Skeletal muscle tissue (tissue), 3 donors: ENCODE measurements at regions not wholly inside any gene's neighbourhood (a gene's known extent, or its start where the extent isn't known, plus 50 kb on each side); places are given as distances from the start of the nearest gene placed in this dataset.

Source experiments
- H3K27ac ChIP-seq: one replicate; pipeline ENCODE4 v1.7.0; 2013; ENCODE audit warnings: mild to moderate bottlenecking, low read depth, low read length, inconsistent platforms
- H3K27me3 ChIP-seq, 3 donors: one replicate each; pipeline ENCODE4 v1.7.0; 2013; ENCODE audit warnings: low read length in 3 of 3; ENCODE audit not compliant: control insufficient read depth in 3 of 3, insufficient read depth in 3 of 3
- H3K36me3 ChIP-seq, 3 donors: one replicate each; pipeline ENCODE4 v1.7.0; 2013; ENCODE audit warnings: low read length in 3 of 3; ENCODE audit not compliant: control insufficient read depth in 3 of 3, insufficient read depth in 3 of 3
- H3K4me1 ChIP-seq, 3 donors: one replicate each; pipeline ENCODE4 v1.7.0; 2013; ENCODE audit warnings: low read length in 3 of 3, mild to moderate bottlenecking in 3 of 3; ENCODE audit not compliant: control insufficient read depth in 3 of 3, insufficient read depth in 3 of 3
- H3K4me3 ChIP-seq, 3 donors: one replicate each; pipeline ENCODE4 v1.7.0; 2013; ENCODE audit warnings: low read length in 3 of 3
- H3K9ac ChIP-seq, 3 donors: one replicate each; pipeline ENCODE4 v1.7.0; 2013; ENCODE audit warnings: low read length in 3 of 3, mild to moderate bottlenecking in 3 of 3, moderate library complexity in 2 of 3, low read depth in 1 of 3
- H3K9me3 ChIP-seq, 3 donors: one replicate each; pipeline ENCODE4 v1.7.0; 2013; ENCODE audit warnings: low read length in 3 of 3; ENCODE audit not compliant: control insufficient read depth in 3 of 3
- donor health status: Osteomylitis.

DNA sequence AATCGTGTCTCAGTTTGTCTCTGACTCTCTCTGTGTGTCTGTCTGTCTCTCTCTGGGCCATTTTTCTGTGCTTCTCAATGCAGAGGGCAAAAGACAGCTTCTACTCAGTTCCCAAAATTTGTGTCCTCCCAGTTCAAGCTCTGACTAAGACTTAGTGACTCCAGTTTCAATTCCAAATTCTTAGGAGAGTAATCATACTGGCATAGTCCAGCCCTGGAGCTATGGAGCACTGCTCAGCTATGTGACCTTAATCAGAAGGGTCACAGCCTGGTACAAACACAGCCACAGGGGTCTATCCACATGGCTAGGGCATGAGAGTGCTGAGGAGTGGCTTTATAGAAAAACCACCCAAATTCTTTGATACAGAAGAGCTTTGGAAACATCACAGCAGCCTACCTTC, 91.9 kb downstream of the FOXF2 start:
- peaks cover 0 to 4% (median 3%) of the 10 kb centered on the region in 3 donors for H3K27me3 ChIP-seq

DNA sequence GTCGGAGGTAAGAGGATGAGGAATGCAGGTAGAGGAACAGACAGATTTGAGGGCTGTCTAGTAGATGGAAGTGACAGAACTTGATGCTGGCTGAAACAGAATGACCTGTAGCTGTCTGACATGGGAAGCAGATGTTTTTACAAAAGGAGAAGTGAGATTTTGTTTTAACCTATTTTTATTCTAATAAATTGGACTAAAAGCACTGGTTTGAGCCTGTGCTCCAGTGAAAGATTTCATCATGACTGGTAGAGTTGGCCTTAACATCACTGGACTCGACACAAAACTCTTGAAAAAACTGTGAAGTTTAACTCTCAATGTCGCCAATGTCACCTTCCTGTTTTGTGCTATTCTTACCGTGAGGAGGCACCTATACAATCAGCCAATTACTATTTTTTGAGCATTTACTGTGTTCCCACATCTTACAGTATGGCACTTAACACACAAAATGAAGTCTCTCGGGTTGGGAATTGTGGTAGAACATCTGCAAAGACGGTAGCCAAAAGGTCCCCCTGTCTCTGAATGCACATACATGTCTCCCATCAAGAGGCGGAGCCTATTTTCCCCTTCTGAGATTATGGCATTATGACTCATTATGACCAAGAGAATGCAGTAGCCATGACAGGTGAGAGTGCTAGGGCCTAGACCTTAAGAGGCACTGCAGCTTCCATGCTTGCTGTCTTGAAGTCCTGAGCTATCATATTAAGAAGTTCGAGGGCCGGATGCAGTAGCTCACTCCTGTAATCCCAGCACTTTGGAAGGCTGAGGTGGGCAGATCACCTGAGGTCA, 93.2 kb downstream of the FOXF2 start:
- H3K27ac ChIP-seq, result no peak overlapping the region
- H3K36me3 ChIP-seq, result no peaks in the 10 kb centered on the region
- H3K9me3 ChIP-seq, result no peaks in the 10 kb centered on the region
- no peak overlapping the region for H3K4me3 ChIP-seq
- H3K27me3 ChIP-seq, result peaks cover 0 to 4% (median 3%) of the 10 kb centered on the region in 3 donors
- H3K9ac ChIP-seq, result no peak overlapping the region
- H3K4me1 ChIP-seq, result no peaks in the 10 kb centered on the region

More for the DNA sequence above, 91.9 kb downstream of the FOXF2 start:
- Histone ChIP-seq H3K9me3 (no peaks in the 10 kb centered on the region), H3K9ac (no peak overlapping the region), H3K27ac (no peak overlapping the region), H3K36me3 (no peaks in the 10 kb centered on the region), H3K4me1 (no peaks in the 10 kb centered on the region), H3K4me3 (no peak overlapping the region)

DNA sequence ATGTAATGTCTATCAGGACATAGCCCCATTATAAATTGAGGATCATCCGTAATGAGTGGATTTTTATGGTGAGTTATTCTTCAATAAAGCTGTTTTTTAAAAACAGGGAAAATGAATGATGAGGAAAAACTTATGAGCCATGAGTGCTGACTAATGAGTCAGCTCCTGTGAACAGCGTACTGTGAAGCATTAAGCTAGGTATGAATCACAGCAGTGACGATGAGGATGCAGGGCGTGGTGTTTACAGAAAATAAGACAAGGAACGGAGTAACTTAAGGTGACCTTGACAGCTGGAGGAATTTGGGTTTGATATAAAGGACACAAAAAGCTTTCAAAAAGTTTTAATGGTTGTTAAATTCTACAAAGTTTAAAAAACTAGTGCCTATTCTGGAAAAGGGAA, 96.3 kb downstream of the FOXF2 start:
- no peaks in the 10 kb centered on the region for H3K4me1 ChIP-seq
- H3K9ac ChIP-seq, result no peak overlapping the region
- H3K9me3 ChIP-seq, result no peaks in the 10 kb centered on the region
- no peak overlapping the region for H3K4me3 ChIP-seq
- H3K36me3 ChIP-seq, result no peaks in the 10 kb centered on the region
- no peak overlapping the region for H3K27ac ChIP-seq
- peaks cover 0 to 4% (median 3%) of the 10 kb centered on the region in 3 donors for H3K27me3 ChIP-seq

DNA sequence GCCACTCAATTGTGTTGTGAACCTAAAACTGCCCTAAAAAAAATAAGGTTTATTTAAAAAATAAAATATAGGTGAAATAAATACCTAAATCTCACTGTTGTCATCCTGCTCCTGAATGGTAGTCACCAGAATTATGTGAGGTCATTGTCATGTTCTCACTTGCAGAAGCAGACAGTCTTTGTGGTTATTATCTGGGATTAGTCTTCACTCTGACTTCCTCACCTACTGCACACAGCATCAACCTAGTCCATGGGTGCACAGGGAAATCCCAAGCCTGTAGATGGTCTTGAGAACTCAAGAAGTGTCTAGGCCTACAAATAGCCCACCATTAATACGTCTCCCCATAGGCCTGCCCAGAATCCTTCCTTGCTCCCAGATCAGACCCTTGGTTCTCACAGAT, 97.0 kb downstream of the FOXF2 start:
- no peak overlapping the region for H3K4me3 ChIP-seq
- no peaks in the 10 kb centered on the region for H3K9me3 ChIP-seq
- H3K9ac ChIP-seq, result no peak overlapping the region
- H3K4me1 ChIP-seq, result no peaks in the 10 kb centered on the region
- peaks cover 0 to 3% (median 3%) of the 10 kb centered on the region in 3 donors for H3K27me3 ChIP-seq
- no peak overlapping the region for H3K27ac ChIP-seq
- H3K36me3 ChIP-seq, result no peaks in the 10 kb centered on the region

DNA sequence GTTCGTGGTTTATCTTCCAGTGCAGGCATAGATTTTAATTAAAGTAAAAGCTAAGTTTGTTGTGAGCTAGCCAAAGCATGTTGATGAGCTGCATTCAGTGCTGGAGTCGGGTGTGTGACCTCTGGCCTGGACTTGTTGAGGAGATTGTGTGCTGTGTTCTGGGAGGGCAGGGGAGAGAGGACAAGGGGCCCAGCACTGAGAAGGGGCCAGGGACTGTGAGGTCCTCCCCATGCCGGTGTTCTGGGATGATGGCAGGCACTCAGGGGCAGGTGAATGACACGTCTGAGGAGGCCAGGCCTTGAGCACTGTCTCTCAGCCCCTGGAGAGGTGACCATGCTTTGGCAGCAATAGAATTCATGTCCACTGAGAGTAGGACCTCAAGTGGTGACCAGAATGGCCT, 97.9 kb downstream of the FOXF2 start:
- Histone ChIP-seq H3K4me3 (no peak overlapping the region), H3K36me3 (no peaks in the 10 kb centered on the region), H3K27me3 (no peaks in the 10 kb centered on the region), H3K27ac (no peak overlapping the region), H3K4me1 (no peaks in the 10 kb centered on the region), H3K9ac (no peak overlapping the region), H3K9me3 (no peaks in the 10 kb centered on the region)

DNA sequence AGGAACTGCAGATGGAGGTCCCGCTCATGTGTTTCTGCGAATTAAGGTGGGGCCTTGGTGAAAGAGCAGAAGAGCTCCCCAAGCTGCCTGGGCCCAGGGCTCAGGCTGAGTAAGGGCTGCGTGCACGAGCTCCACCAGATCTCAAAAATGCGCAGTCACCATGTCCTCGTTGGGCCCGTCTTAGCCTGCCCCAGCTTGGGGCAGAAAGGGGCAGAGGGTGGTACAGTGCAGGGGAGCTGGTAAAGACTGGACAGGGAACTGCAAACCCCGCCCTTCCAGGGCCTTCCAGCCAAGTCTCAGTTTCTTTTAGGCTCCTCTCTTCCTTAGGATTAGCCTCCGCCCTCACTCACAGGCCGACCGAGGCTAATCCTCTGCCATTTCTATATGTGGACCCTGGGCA, 101.6 kb downstream of the FOXF2 start:
- Histone ChIP-seq H3K4me1 (no peaks in the 10 kb centered on the region), H3K9ac (no peak overlapping the region), H3K9me3 (no peaks in the 10 kb centered on the region), H3K27ac (no peak overlapping the region), H3K27me3 (no peaks in the 10 kb centered on the region), H3K36me3 (no peaks in the 10 kb centered on the region), H3K4me3 (no peak overlapping the region)

DNA sequence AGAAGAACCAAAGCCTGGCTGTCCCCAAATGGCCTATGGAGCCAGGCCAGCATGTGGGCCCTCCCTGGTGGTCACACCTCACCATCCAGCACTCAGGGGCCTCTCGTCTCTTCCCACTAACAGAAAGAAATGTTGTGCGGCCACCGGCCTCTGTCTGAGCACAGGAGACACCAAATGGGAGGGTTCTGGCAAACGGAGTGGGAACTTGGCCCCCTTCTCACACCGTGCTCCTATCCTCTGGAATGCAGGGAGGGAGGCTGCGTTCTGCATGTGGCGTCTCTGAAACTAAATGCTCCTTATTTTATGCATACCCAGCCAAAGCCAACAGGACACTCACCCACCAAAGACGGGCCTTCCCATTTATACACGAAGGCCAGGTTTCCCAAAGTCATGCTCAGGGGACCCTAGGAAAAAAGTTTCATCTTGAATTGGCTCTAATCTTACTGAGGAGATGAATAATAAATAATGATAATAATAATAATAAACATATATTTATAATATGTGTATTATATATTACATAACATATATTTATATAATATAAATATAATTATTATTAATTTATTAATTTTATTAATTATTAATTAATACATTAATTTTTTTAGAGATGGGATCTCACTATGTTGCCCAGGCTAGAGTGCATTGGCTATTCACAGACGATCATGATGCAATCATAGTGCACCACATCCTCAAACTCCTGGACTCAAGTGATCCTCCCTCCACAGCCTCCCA, 102.4 kb downstream of the FOXF2 start:
- Histone ChIP-seq H3K9me3 (no peaks in the 10 kb centered on the region), H3K27ac (no peak overlapping the region), H3K4me3 (no peak overlapping the region), H3K36me3 (no peaks in the 10 kb centered on the region), H3K4me1 (no peaks in the 10 kb centered on the region), H3K9ac (no peak overlapping the region), H3K27me3 (no peaks in the 10 kb centered on the region)

DNA sequence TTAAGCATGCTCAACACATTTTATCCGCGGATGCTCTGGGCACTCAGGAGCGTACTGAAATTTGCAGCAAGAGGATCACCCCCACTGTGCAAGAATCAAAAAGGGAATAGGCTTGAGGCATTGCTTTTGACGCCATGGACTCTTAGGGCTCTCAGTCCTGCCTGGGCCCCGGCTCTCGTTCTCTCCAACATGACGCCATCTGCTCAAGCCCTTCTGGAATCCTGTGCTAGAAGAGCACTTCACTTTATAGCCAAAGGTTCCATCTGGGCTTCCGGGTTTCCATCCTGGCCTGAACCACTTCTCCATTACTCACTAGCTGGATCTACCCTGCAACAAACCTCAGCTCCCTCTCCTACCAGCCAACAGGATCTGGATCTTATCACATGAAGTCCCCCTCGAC, 105.3 kb downstream of the FOXF2 start:
- Histone ChIP-seq H3K9me3 (no peaks in the 10 kb centered on the region), H3K27ac (no peak overlapping the region), H3K36me3 (no peaks in the 10 kb centered on the region), H3K27me3 (no peaks in the 10 kb centered on the region), H3K4me3 (no peak overlapping the region), H3K4me1 (no peaks in the 10 kb centered on the region), H3K9ac (no peak overlapping the region)

DNA sequence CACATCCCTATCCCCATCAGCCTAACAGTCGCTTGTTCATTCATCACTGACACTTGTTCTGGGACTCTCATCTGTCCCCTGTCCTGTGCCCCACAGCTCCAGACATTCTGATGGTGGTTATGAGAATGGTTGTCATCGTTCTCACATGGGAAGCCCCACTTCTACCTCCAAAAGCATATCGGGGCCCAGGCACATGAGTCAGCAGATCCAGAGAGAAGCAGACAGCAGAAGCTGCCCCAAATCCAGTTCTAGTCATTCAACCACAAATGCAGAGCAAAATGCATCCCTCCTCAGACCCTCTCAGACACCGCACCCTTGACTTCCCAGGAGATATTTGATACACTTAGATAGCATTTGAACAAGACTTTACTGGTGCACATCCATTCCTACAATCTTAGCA, 106.0 kb downstream of the FOXF2 start:
- H3K9me3 ChIP-seq, result no peaks in the 10 kb centered on the region
- no peaks in the 10 kb centered on the region for H3K27me3 ChIP-seq
- H3K36me3 ChIP-seq, result no peaks in the 10 kb centered on the region
- no peaks in the 10 kb centered on the region for H3K4me1 ChIP-seq
- H3K4me3 ChIP-seq, result no peak overlapping the region
- H3K9ac ChIP-seq, result no peak overlapping the region
- H3K27ac ChIP-seq, result no peak overlapping the region

DNA sequence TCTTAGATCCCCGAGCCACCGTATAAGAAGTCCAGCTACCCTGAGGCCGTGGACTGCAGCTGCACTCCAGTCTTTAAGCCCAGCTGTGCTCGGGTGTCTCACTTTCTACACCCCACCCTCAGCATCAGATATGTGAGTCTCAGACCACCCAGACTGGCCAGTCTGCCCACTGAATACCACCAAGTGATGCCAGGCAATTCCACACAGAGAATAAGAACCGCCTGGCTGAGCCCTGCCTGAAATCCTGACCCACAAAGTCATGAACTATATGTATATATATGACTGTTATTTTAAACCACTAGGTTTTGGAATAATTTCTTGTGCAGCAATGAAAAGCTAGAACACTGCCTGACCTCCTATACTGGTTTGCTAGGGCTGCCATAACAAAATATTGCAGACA, 106.7 kb downstream of the FOXF2 start:
- H3K9ac ChIP-seq, result no peak overlapping the region
- H3K36me3 ChIP-seq, result no peaks in the 10 kb centered on the region
- H3K27me3 ChIP-seq, result no peaks in the 10 kb centered on the region
- no peak overlapping the region for H3K27ac ChIP-seq
- no peak overlapping the region for H3K4me3 ChIP-seq
- H3K9me3 ChIP-seq, result no peaks in the 10 kb centered on the region
- no peaks in the 10 kb centered on the region for H3K4me1 ChIP-seq
